Embryonic facial prominence (tissue), 1 donor: ENCODE measurements at regions not wholly inside any gene's neighbourhood (a gene's known extent, or its start where the extent isn't known, plus 50 kb on each side); places are given as distances from the start of the nearest gene placed in this dataset.
"Not testable (repeated sequence)": the region's sequence is repeated elsewhere in the genome, so short reads cannot be mapped to it uniquely, and the experiment has no call there.

ENCODE experiments used
- DNase-seq: peaks from one replicate; pipeline ENCODE4 v3.0.0-alpha.2; 2016; ENCODE audit errors: extremely low spot score

DNA sequence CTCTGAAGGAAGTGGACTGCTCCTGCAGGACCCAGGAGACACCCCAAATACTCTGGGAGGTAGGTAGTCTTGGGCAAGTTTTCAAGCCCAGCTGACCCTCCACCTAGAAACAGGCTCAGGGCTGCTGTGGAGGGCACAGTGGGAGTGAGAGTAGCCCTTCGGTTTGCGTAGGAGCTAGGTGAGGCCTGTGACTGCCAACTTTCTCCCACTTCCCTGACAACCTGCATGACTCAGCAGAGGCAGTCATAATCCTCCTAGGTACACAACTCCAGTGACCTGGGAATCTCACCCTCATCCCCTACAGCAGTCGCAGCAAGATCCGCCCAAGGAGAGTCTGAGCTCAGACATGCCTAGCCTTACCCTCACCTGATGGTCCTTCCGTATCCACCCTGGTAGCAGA lies 439.1 kb downstream of the CNTNAP4 start:
- DNase-seq: not testable (repeated sequence)

DNA sequence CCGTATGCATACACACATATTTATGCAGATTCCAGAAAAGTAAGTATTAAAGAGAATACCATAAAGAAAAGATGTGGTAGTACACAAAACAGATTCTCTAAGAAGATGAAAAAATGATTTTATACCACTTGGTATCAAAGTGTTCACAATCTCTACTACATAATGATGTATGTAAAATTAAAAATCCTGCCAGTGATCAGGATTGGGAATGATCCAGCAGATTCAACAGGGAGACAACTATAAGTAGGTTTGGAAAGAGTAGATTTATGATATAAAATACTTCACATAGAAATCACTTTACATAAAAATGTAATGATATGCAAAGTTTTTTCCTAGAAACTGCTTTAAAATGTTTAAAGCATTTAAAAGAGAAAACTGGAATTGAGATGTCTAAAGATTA lies 447.0 kb downstream of the CNTNAP4 start:
- DNase-seq: no peak

DNA sequence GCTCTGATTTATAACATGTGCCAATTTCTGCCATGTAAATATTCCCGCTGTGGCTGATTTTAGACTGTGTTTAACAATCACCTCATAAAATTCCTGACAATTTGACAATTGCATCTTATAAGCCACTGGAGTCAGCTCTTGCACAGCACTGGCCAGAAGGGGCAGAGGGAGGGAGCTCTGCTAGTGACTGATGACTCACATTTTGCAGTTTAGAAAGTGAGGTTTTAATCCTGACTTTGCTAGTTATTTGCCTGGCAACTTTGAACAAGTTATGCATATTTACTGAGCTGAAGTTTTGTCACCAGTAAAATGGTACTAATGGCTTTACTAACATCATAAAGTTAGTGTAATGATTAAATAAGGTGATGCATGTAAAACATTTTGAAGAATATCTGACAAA lies 452.3 kb downstream of the CNTNAP4 start:
- no peak for DNase-seq

DNA sequence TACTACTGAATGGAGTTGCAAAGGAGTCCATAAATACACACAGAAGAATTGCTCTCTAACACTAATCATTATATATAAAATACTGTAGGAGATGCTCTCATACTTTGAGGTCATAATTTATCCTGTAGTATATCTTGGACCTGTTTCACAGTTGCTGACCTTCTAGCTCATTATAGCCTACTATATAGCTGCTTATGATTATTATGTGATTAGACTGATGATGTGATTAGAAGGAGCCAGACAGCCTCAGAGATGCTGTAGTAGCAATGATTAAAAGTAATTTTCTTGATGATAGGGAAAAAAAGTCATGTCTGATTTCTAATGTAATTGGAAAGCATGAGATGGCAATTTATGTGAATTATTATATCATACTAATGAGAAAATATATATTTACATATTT lies 455.7 kb downstream of the CNTNAP4 start:
- DNase-seq: no peak

DNA sequence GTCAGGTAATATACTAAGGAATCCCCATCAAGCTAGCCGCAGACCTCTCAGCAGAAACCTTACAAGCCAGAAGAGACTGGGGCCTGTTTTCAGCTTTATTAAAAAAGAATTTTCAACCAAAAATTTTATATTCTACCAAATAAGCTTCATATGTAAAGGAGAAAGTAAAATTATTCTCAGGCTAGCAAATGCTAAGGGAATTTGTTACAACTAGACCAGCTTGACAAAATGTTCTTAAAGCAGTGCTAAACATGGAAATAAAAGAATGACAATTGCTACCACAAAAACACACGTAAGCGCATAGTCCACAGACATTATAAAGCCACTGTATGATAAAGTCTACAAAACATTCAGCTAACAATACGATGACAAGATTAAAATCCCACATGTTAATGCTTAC lies 449.4 kb upstream of the MON1B start:
- no peak for DNase-seq

DNA sequence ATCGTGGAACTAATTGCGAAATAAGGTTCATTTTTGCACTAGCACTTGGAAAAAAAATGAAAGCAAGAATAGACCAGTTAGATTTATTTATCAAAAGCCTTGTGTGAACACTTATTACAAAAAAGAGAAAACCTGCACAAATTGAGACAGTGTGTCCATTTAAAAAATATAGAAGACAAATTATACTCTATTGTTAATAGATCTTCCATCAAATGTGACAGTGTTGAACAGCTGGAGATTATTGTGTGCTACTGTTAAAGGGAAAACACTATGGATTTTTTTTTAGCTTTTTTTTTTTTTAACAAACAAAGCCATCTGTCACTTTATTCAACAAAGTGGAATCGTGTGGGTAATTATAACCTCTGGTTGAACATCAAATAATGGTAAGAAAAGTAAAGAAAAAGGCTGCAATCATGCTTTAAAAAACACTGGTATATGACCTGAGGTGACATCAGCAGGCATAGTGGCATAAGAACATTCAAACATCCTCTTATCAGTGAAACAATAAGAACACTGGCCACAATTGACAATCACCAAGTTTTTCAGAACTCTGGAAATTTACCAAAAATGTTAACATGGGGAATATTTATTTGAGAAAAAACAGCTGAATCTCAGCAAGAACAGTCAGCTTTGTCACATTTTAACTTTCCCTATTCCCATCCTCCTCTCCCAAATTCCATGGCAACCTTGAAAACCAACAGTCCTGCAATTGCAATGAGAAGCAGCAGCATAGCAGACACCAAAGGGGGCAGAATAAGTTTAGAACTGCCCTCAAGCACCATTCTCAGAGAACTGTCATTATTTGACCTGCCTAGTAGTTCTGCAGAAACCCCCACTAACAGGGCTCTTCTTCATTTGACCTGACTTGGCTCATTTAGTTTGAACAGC lies 442.3 kb upstream of the MON1B start:
- DNase-seq: no peak

DNA sequence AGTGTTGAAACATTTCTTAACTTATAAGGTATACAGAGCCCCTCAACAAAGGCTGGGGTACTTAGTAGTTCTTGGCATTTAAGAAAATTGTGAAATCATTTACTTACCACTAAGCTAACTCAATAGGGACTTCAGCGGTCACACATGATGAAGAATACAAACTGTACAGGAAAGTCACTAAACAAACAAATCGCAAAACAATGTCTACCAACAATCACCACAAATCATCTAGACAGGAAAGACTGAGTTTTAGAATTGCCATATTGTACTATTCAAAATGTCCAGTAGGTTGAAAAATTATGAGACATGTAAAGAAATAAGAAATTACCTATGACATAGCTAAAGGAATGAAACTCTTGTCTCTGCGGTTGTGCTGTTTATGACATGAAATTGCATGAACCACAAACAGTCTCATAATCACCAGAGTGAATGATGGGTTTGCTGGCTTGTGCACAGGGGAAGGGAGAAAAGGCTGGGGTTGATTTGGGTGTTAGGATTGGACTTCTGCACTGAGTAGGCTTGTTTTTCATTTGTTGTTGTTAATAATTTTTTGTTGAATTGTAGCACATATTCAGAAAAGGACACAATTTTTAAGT lies 441.1 kb upstream of the MON1B start:
- DNase-seq: no peak

DNA sequence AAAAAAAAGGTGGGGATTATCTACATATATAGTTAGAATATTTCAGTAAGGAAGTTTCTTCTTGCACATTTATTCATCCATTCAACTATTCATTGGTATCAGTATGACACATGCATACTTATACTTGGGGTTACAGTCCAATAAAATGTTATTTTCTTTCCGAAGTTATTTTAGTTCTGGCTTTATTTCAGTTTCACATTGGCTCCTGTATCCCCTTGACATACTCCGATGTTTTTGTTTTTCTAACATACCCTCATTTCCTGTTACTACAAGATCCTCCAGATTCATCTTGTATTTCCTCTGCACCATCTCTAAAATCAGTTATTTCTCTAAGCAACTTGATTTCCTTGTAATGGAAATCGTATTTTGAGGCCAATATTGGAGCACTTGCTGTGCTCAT lies 435.5 kb upstream of the MON1B start:
- no peak for DNase-seq

DNA sequence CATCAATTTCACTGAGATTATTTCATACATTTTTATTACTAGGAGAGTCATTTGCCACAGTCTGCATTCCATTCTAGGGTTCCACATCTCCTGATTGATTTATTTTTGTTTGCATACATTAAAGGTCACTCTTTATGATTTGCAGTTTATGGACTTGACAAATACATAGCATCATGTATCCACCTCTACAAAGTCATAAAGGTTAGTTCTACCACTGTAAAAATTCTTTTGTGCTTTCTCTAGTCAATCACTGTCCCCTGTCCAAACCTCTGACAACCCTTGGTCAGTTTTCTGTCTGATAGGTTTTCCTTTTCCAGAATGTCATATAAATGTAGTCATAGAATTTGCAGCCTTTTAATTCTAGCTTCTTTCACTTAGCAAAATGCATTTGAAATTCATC lies 434.6 kb upstream of the MON1B start:
- no peak for DNase-seq

DNA sequence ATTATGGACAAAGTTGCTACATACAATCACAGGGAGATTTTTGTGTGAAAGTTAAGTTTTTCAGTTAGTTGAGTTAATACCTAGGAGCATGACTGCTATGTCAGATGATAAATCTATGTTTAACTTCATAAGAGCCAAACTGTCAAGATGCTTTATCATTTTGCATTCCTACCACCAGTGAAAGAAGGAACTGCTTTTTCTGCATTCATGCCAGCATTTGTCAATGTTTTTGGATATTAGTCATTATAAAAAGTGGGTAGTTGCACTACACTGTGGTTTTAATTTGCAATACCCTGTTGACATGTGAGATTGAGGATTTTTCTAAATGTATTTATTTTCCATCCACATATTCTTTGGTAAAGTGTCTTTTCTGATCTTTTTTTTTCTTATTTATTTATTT lies 434.0 kb upstream of the MON1B start:
- DNase-seq: no peak

DNA sequence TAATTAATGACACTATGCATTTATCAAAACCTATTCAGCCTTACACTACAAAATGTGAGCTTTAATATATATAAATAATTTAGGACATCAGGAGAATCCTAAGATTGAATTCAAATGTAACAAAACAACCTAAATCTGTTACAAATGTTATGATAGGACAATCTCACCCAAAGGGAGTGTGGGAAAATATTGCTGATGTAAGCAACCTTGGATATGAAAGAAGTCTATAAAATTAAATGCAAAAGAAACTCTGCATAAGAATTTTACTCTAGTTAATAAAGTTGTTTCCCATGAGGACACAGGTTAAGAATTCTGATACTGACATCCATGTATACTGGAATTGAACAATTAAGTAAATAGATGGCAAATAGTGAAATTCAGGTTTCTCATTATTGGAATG lies 424.5 kb upstream of the MON1B start:
- DNase-seq: no peak

DNA sequence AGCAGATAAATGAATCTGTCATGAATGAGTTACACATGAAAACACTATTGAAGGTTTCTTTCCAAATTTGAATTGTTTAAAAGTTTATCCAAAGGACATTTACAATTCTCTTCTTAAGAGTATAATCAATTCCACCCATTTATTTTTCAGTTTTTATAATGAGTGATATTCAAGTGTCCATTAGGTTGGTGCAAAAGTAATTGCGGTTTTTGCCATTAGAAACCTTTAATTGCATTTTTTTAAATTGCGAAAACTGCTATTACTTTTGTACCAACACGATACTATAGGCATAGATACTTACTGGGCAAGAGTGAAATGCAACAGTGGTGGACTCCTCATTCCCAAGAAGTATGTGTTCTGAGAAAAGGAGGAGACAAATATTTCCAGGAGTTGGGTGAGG lies 422.7 kb upstream of the MON1B start:
- DNase-seq: no peak

DNA sequence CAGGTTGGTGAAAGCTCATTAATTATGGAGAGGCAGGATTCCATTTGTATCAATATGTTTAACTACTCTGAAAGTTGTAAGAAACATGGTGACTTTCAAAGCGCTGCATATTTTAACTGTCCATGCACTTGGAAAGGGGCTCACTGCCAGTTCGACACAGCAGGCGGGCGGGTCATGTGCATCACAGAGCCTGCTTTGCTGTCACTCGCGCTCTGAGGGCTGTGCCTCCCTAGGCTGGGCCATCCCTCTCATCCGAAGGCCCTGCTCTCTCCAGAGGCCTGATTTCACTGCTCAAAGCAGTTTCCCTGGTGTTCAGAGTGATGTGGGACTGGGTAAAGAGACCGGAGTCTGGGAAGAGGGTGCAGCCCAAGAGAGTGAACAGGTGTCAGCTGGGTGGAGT lies 422.0 kb upstream of the MON1B start:
- DNase-seq: no peak

DNA sequence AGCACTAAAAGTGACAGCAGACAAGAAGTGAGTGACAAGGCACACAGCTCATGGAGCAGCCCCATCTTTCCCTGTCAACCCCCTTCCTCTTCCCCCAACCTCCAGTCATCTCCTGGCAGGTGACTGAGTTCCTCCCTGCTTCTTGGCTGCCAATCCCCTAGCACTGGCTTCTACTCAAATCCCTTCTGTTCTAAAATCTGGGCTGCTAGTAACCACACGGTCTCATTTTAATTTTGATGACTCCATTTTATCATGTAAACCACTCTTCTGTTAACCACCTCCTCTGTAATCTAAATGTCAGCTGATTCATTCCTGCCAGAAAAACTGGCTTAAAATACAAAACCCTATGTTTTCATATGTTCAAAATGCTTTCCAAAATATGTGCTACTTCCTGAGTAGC lies 419.8 kb upstream of the MON1B start:
- DNase-seq: no peak

DNA sequence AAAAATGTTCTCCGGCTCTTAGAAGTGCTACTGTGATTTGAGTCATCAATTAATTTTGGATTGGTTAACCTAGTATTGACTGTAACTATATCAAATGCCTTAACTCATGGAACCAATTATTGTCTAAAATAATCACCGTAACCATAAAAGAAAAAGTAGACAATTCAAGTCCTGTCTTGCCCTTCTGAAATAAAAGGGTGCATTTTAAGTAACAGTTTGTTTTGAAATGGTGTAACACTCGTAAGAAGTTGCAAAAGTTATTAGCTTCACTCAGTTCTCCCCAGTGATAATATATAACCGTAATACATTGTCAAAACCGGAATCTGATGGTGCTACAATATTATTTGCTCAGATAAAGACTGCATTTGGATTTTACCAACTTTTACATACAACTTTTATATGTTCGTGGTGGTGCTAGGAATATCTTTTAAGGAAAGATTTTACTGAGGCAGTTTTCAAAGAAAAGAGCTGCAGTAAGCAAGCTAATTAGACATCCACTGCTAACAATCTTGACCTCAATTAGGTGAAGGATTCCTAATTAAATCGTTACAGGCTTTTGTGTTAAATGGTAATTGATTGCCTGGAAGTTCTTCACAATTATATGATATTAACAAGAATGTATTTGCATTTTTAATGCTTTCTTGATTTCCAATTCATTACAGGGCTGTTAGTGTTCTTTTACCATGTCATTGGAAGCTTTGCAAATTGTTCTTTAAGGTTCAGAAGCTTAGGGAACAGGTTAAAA lies 413.1 kb upstream of the MON1B start:
- DNase-seq: no peak

DNA sequence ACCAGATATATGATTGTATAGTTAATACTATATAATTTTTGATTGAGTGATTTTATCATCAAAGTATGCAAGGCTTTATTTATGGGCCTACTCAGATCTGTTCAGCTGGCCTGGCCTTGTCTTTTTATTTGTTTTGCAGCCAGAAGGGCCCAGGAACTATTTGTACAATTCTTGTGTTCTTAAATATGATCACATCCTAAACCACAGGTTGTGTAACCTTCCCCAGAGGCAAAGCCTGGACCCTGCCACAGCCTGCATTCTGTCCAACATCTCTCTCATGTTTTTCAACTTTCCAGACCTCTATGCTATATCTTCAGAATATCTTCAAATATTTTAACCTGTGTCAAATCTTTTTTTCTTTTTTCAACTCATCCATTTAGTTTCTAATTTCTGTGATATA lies 410.4 kb upstream of the MON1B start:
- no peak for DNase-seq

DNA sequence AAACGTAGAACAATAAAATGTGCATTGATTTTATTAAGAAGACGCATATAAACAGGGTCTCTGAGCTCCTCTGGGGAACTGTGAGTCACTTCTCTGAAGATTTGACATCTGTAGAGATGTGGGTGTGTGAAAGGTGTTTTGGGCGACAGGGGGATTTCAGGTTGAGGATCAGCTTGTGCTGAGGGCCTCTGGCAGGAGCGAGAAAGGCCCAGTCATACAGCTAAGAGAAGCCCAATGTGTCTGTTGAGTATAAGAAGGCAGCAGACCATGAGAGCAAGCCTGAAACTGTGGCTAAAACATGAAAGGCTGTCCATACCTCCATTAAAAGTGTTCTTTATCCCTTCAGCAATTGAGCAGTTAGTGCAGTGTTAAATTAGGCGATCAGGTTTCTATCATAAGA lies 406.5 kb upstream of the MON1B start:
- DNase-seq: no peak

DNA sequence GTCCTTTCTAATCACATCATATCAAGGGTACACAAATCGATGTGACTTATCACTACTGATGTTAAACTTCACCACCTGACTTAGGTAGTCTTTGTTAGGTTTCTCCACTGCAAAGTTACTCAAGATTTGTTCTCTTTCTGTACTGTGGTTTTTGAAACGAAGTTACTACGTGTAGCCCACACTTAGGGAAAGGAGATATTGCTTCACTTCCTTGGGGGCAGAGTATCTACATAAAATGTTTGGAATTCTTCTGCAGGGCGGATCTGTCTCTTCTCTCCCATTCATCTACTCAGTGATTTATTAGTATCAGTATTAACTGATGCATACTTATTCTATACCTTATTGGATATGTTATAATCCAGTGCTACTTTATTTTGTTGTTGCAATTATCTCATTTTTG lies 403.6 kb upstream of the MON1B start:
- no peak for DNase-seq

DNA sequence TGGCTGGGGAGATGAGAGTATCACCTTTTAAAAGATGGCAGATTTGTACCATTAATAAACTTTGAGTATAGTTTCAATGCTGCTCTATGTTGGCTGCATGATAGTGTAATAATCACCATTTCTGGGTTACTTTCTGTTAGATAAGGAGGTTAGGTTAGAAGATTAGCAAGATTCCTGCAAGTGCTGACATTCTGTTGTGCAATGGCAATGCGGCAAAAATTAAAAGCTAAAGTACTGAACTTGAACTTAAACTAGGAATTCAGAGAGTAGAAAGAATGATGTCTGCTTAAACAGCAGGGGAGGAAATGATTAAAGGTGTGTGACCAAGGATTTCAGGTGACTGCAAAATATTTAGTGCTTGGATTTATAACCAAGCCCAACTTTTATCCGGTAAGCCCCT lies 399.8 kb upstream of the MON1B start:
- DNase-seq: no peak

DNA sequence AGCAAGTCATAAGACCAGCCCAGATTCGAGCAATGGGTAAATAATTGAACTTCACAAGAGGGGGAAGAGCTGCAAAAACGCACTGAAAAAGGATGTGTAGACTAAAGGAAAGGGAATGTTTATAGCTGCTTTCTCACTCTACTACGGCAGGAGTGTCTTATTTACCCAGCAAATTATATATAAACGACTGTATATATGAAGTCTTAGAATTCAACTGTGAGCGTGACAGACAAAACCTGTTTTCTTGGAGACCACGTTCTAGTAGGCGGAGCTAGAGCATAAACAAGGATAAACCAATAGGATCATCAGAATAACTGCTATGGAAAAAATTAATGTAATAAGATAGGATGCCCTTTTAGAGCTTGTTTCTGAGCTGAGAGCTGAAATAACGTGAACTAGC lies 394.6 kb upstream of the MON1B start:
- no peak for DNase-seq

DNA sequence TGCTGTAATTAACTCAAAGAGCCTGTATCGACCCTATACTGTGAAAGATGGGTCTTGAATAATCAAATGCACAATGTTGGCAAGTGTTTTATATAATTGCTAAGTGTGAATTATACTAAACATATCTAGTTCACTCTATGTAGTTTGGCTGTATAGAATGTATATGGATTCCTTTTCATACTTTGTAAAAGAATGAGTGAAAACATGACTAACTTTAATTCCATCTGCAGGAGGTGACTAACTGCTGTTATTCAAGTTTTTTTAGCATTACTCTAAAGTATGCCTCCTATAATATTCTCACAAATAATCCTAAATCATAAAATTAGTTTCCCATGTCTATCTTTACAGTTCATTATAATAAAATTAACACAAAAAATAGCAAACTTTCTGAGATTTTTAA lies 394.0 kb upstream of the MON1B start:
- no peak for DNase-seq

DNA sequence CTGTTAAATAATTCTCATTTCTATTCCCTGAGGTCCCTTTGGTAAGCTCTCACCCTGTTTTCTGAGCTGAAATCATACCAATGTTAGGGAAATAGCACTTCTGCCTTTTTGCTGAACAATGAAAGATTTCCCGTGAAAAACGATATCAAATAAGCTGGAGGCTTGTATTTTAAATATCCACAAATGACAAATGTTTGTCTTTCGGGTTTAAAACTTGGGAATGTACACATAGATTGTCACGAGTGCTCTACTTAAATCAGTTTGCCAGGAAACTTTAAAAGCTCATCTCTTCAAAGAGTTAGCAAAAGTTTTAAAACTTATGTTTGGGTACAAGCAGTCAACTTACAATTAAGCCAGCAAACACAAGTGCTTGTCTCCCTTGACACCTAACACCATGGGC lies 393.5 kb upstream of the MON1B start:
- no peak for DNase-seq

DNA sequence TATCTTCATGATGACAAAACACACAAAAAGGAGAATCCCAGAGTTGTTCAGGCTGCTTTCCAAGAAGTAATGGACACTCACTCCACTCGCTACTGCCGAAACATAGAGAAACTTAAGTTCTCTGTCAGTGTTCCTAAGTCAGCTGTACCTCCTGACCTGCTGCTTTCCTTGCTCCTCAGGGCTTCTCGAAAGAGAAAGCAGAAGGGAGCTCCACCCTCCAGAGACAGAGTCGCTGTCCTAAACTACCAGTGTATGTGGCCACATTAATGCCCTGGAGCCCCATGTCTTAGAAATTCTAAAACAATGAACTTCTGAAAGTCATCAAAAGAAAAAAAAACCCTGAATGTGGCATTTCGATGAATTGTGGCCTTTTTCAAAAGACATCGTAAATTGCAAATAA lies 390.8 kb upstream of the MON1B start:
- no peak for DNase-seq
